ENCODE measurements at regions not wholly inside any gene's neighbourhood (a gene's known extent, or its start where the extent isn't known, plus 50 kb on each side); places are given as distances from the start of the nearest gene placed in this dataset.
"Not testable (repeated sequence)": the region's sequence is repeated elsewhere in the genome, so short reads cannot be mapped to it uniquely, and the experiment has no call there.

GRCh38 chr5:166595274-166595951, 1696.0 kb upstream of the WWC1 start:
- no peak for DNase-seq

GRCh38 chr5:166596043-166596442, 1695.4 kb upstream of the WWC1 start:
- DNase-seq = no peak

- DNase-seq = no peak
These were observed 1689.2 kb upstream of the WWC1 start for GRCh38 chr5:166602271-166602670.

- DNase-seq = no peak
These were observed 1673.9 kb upstream of the WWC1 start for GRCh38 chr5:166617507-166617906.

- no peak for DNase-seq
These were observed 1672.9 kb upstream of the WWC1 start for GRCh38 chr5:166618526-166618925.

- no peak for DNase-seq
These were observed 1666.9 kb upstream of the WWC1 start for GRCh38 chr5:166624573-166624972.

GRCh38 chr5:166625210-166625865, 1666.1 kb upstream of the WWC1 start:
- DNase-seq = no peak

- DNase-seq = no peak
These were observed 1654.2 kb upstream of the WWC1 start for GRCh38 chr5:166637295-166637694.

GRCh38 chr5:166639151-166639550, 1652.3 kb upstream of the WWC1 start:
- no peak for DNase-seq

GRCh38 chr5:166640136-166640535, 1651.3 kb upstream of the WWC1 start:
- not testable (repeated sequence) for DNase-seq

- no peak for DNase-seq
These were observed 1642.7 kb upstream of the WWC1 start for GRCh38 chr5:166648736-166649135.

- DNase-seq = no peak
These were observed 1641.8 kb upstream of the WWC1 start for GRCh38 chr5:166649676-166650075.

GRCh38 chr5:166651234-166651633, 1640.2 kb upstream of the WWC1 start:
- no peak for DNase-seq

GRCh38 chr5:166671811-166672210, 1619.6 kb upstream of the WWC1 start:
- DNase-seq = no peak

- DNase-seq = no peak
These were observed 1619.0 kb upstream of the WWC1 start for GRCh38 chr5:166672431-166672830.

GRCh38 chr5:166677891-166678290, 1613.6 kb upstream of the WWC1 start:
- no peak for DNase-seq

- DNase-seq = no peak
These were observed 1612.1 kb upstream of the WWC1 start for GRCh38 chr5:166679331-166679730.

GRCh38 chr5:166695326-166695725, 1596.1 kb upstream of the WWC1 start:
- DNase-seq = no peak

GRCh38 chr5:166708291-166708690, 1583.2 kb upstream of the WWC1 start:
- DNase-seq = no peak

- no peak for DNase-seq
These were observed 1581.8 kb upstream of the WWC1 start for GRCh38 chr5:166709691-166710090.

- DNase-seq = no peak
These were observed 1581.2 kb upstream of the WWC1 start for GRCh38 chr5:166710271-166710670.

- DNase-seq = no peak
These were observed 1578.8 kb upstream of the WWC1 start for GRCh38 chr5:166712447-166713185.

GRCh38 chr5:166713295-166713694, 1578.2 kb upstream of the WWC1 start:
- no peak for DNase-seq

All from dermis blood vessel endothelial cell (primary cell).